GM12878 (cell line): ENCODE measurements at regions not wholly inside any gene's neighbourhood (a gene's known extent, or its start where the extent isn't known, plus 50 kb on each side); places are given as distances from the start of the nearest gene placed in this dataset.

Experiments
- ATAC-seq: fragments of 200-7000 bp; cut with Tn5 transposase; 3 replicates; pipeline ENCODE4 v1.9.1; 2020; ENCODE audit warnings: mild to moderate bottlenecking, moderate library complexity
- BruUV-seq: library from RNA; stranded (reverse); fragments of 400-500 nt; replicated peaks from 2 replicates; lab custom pipeline; 2021; lab: Mats Ljungman, UMichigan
- CTCF ChIA-PET: fragments of 300-600 bp; sonication (Branson Sonifier 250); formaldehyde crosslinking; extraction: SDS; loops from one replicate; lab custom pipeline; 2021; ENCODE audit warnings: inconsistent platforms; lab: Yijun Ruan, JAX
- POLR2A ChIA-PET: fragments of 350-600 bp; formaldehyde crosslinking; extraction: SDS; loops from one replicate; lab custom pipeline; 2021; ENCODE audit warnings: inconsistent platforms; lab: Charles Lee
- RAD21 ChIA-PET: fragments of 300-600 bp; sonication (Branson Sonifier 250); formaldehyde crosslinking; loops from one replicate; lab custom pipeline; 2023; ENCODE audit warnings: antibody characterized with exemption; ENCODE audit not compliant: unreplicated experiment; lab: Charles Lee
- SMC1A ChIA-PET: fragments of 300-600 bp; sonication (Branson Sonifier 250); formaldehyde crosslinking; loops from one replicate; lab custom pipeline; 2023; ENCODE audit not compliant: unreplicated experiment, uncharacterized antibody; lab: Charles Lee
- DNase-seq: peaks from one replicate; pipeline ENCODE4 v3.0.0-alpha.2; 2011; ENCODE audit warnings: low read depth, low spot score
- FAIRE-seq: peaks from 3 replicates; lab custom pipeline; 2011; peaks lifted over from hg19 to GRCh38; lab: Jason Lieb, UNC
- H2AFZ ChIP-seq: 2 replicates; pipeline ENCODE4 v1.6.0; 2011; ENCODE audit warnings: low read depth, low read length, control low read depth; ENCODE audit not compliant: control insufficient read depth
- H3K27ac ChIP-seq: 2 replicates; pipeline ENCODE4 v1.5.1; 2011; ENCODE audit warnings: control low read depth; ENCODE audit not compliant: control insufficient read depth, insufficient read depth
- H3K27me3 ChIP-seq, 2 experiments: replicated peaks in 1 of 2; 2 replicates each; pipeline versions ENCODE4 v1.6.0 to v1.6.1; 2011; ENCODE audit warnings: low read length in 1 of 2; ENCODE audit not compliant: control insufficient read depth in 2 of 2, insufficient read depth in 2 of 2
- H3K36me3 ChIP-seq, 2 experiments: 2 replicates each; pipeline ENCODE4 v1.5.1; 2011; ENCODE audit warnings: low read length in 1 of 2; ENCODE audit not compliant: control insufficient read depth in 2 of 2, insufficient read depth in 2 of 2
- H3K4me1 ChIP-seq: 2 replicates; pipeline ENCODE4 v1.6.1; 2011; ENCODE audit warnings: mild to moderate bottlenecking, low read length, moderate library complexity, mixed read lengths; ENCODE audit not compliant: control insufficient read depth, insufficient read depth
- H3K4me2 ChIP-seq: 2 replicates; pipeline ENCODE4 v1.6.0; 2011; ENCODE audit warnings: control low read depth; ENCODE audit not compliant: control insufficient read depth, insufficient read depth
- H3K4me3 ChIP-seq: fragments of 200-600 bp; sonication (generic); 2 replicates; pipeline ENCODE4 v1.5.1; 2016
- H3K79me2 ChIP-seq: 2 replicates; pipeline ENCODE4 v1.6.0; 2011; ENCODE audit warnings: low read length; ENCODE audit not compliant: control insufficient read depth, insufficient read depth
- H3K9ac ChIP-seq: 2 replicates; pipeline ENCODE4 v1.8.0; 2011; ENCODE audit warnings: low read length, control low read depth, mixed read lengths; ENCODE audit not compliant: control insufficient read depth, insufficient read depth
- H3K9me3 ChIP-seq: replicated peaks from 3 replicates; pipeline ENCODE4 v1.5.1; 2011; ENCODE audit warnings: mild to moderate bottlenecking, low read length; ENCODE audit not compliant: control insufficient read depth, insufficient read depth
- H4K20me1 ChIP-seq: 2 replicates; pipeline ENCODE4 v1.6.0; 2011; ENCODE audit not compliant: control insufficient read depth, insufficient read depth
- ASH2L ChIP-seq: fragments of 300-600, 200-600 bp; sonication (generic); IDR thresholded peaks from 2 replicates; pipeline ENCODE4 v1.6.1; 2017; ENCODE audit warnings: low read depth, mild to moderate bottlenecking, borderline replicate concordance
- CREB1 ChIP-seq: IDR thresholded peaks from 2 replicates; pipeline ENCODE4 v1.6.1; 2012; ENCODE audit warnings: low read depth, mild to moderate bottlenecking, inconsistent platforms
- ESRRA ChIP-seq: IDR thresholded peaks from 2 replicates; pipeline ENCODE4 v1.6.1; 2012; ENCODE audit warnings: mild to moderate bottlenecking, low read length, improper control_type of control experiment
- HDGF ChIP-seq: fragments of 450-650 bp; IDR thresholded peaks from 2 replicates; pipeline ENCODE4 v1.6.1; 2016; ENCODE audit warnings: antibody characterized with exemption
- JUND ChIP-seq: IDR thresholded peaks from 2 replicates; pipeline ENCODE4 v1.6.1; 2012; ENCODE audit warnings: low read depth, mild to moderate bottlenecking, low read length, improper control_type of control experiment, moderate library complexity
- MEF2A ChIP-seq: IDR thresholded peaks from 2 replicates; pipeline ENCODE4 v1.6.1; 2011; ENCODE audit warnings: low read depth, mild to moderate bottlenecking, low read length, moderate library complexity; ENCODE audit not compliant: insufficient read depth
- MYB ChIP-seq: fragments of 150-350 bp; IDR thresholded peaks from 2 replicates; pipeline ENCODE4 v1.6.1; 2014; ENCODE audit warnings: mild to moderate bottlenecking, low read depth, low read length, borderline replicate concordance
- NFIC ChIP-seq: IDR thresholded peaks from 2 replicates; pipeline ENCODE4 v1.6.1; 2012; ENCODE audit warnings: low read depth, mild to moderate bottlenecking, inconsistent platforms, low read length, moderate library complexity
- NR2C1 ChIP-seq: fragments of 450-650 bp; IDR thresholded peaks from 2 replicates; pipeline ENCODE4 v1.6.1; 2017; ENCODE audit warnings: antibody characterized with exemption, mild to moderate bottlenecking, moderate library complexity
- NRF1 ChIP-seq: conservative IDR thresholded peaks from 2 replicates; pipeline ENCODE4 v1.6.1; 2011; ENCODE audit warnings: mild to moderate bottlenecking, low read depth, low read length, improper control_type of control experiment
- PAX5 ChIP-seq: IDR thresholded peaks from 2 replicates; pipeline ENCODE4 v1.6.1; 2011; ENCODE audit warnings: low read depth, low read length, borderline replicate concordance
- RAD51 ChIP-seq: fragments of 450-650 bp; IDR thresholded peaks from 2 replicates; pipeline ENCODE4 v1.6.1; 2016; ENCODE audit warnings: moderate library complexity, mild to moderate bottlenecking, inconsistent platforms
- RCOR1 ChIP-seq: conservative IDR thresholded peaks from 2 replicates; pipeline ENCODE4 v1.6.1; 2012; ENCODE audit warnings: low read depth, low read length, improper control_type of control experiment
- SMAD5 ChIP-seq: IDR thresholded peaks from 2 replicates; pipeline ENCODE4 v1.6.1; 2016; ENCODE audit warnings: antibody characterized with exemption, low read depth
- SP1 ChIP-seq: IDR thresholded peaks from one replicate; pipeline ENCODE4 v1.6.1; 2011; ENCODE audit warnings: low read depth, low read length
- SPI1 ChIP-seq: IDR thresholded peaks from 2 replicates; pipeline ENCODE4 v1.6.1; 2011; ENCODE audit warnings: low read depth, mild to moderate bottlenecking, low read length, moderate library complexity, borderline replicate concordance; ENCODE audit not compliant: insufficient read depth
- YY1 ChIP-seq: IDR thresholded peaks from 2 replicates; pipeline ENCODE4 v1.6.1; 2011; ENCODE audit warnings: low read depth, mild to moderate bottlenecking, low read length
- WGBS: methylation state at CpG from one replicate; pipeline ENCODE4 v1.1.6; 2016; ENCODE audit warnings: low lambda C conversion rate; ENCODE audit not compliant: insufficient replicate concordance, insufficient coverage; ENCODE audit errors: missing lambda C conversion rate; 5-methylcytosine and 5-hydroxymethylcytosine counted together
- in situ Hi-C: fragments of 300-500 bp; cut with MboI; formaldehyde crosslinking; loops from 9 replicates; pipeline ENCODE4 v1.14.3; 2018; ENCODE audit warnings: mixed read lengths
- intact Hi-C: fragments of 100-400 bp; cut with micrococcal nuclease; formaldehyde crosslinking; loops from one replicate; pipeline ENCODE4 v1.14.2; 2022; ENCODE audit not compliant: unreplicated experiment
- TF ChIP-seq, protein P1 (sequence below): fragments of 450-650 bp; IDR thresholded peaks from 2 replicates; pipeline ENCODE4 v1.6.1; 2018; ENCODE audit warnings: borderline replicate concordance, mild to moderate bottlenecking; ENCODE audit not compliant: partially characterized antibody
- TF ChIP-seq, protein P2 (sequence below): IDR thresholded peaks from 2 replicates; pipeline ENCODE4 v1.6.1; 2012; ENCODE audit warnings: low read depth, low read length, improper control_type of control experiment
- TF ChIP-seq, protein P3 (sequence below): IDR thresholded peaks from 2 replicates; pipeline ENCODE4 v1.6.1; 2012; ENCODE audit warnings: low read depth, low read length, improper control_type of control experiment
- TF ChIP-seq, protein P4 (sequence below): fragments of 450-650 bp; IDR thresholded peaks from 2 replicates; pipeline ENCODE4 v1.6.1; 2017; ENCODE audit warnings: mild to moderate bottlenecking

DNA sequence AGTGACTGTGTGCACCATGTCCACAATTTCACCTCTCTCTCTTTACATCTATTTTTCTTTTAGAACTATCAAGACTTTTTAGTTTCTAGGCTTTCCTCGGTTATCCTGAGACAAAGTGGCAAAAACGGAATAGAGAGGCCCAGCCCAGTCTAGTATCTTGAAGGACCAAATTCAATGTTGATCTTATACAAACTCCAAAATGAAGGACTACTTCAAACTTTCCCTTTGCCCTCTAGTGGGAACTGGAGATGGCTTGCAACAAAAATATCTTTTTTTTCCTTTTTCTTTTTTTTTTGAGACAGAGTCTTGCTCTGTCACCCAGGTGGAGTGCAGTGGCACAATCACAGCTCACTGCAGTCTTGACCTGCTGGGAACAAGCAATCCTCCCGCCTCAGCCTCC is 338.5 kb upstream of the UMPS start (continued):
- TF ChIP-seq, protein P1, sequence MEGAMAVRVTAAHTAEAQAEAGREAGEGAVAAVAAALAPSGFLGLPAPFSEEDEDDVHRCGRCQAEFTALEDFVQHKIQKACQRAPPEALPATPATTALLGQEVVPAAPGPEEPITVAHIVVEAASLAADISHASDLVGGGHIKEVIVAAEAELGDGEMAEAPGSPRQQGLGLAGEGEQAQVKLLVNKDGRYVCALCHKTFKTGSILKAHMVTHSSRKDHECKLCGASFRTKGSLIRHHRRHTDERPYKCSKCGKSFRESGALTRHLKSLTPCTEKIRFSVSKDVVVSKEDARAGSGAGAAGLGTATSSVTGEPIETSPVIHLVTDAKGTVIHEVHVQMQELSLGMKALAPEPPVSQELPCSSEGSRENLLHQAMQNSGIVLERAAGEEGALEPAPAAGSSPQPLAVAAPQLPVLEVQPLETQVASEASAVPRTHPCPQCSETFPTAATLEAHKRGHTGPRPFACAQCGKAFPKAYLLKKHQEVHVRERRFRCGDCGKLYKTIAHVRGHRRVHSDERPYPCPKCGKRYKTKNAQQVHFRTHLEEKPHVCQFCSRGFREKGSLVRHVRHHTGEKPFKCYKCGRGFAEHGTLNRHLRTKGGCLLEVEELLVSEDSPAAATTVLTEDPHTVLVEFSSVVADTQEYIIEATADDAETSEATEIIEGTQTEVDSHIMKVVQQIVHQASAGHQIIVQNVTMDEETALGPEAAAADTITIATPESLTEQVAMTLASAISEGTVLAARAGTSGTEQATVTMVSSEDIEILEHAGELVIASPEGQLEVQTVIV: no peak
- TF ChIP-seq SP1 (no peak), CREB1 (no peak), JUND (no peak), RAD51 (no peak), HDGF (no peak), NFIC (no peak)
- TF ChIP-seq, protein P2, sequence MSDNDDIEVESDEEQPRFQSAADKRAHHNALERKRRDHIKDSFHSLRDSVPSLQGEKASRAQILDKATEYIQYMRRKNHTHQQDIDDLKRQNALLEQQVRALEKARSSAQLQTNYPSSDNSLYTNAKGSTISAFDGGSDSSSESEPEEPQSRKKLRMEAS: no peak

DNA sequence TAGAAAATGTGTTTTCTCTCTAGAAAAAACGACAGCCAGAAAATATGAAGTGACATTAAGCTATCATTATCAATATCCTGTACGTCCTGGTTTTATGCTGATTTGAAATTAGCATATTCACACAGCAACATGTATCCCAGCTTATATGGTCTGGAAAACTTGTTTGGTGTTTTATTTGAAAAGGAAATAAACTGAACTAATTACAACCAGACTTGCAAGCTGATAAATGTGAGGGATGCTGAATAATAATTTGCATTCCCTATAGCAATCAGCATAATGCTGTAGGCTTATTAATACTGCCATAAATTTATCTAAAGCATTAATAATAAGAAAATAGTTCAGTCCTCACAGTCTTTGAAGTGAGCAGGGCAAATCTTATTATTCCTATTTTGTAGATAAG is 336.9 kb upstream of the UMPS start:
- intact Hi-C loops (no loop called here), in situ Hi-C loops (no loop called here)
- H4K20me1 ChIP-seq: no peaks in the 10 kb centered on the region
- H3K4me1 ChIP-seq: no peaks in the 10 kb centered on the region
- 0 out of 4 replicates have a peak, but pooled peaks cover 0 to 1% of the 10 kb centered on the region in 2 experiments for H3K27me3 ChIP-seq
- no peaks in the 10 kb centered on the region for H3K9me3 ChIP-seq
- FAIRE-seq (no peak), DNase-seq (no peak), ATAC-seq (no peak)
- H3K79me2 ChIP-seq: no peaks in the 10 kb centered on the region
- BruUV-seq: no TSS peak
- no peak overlapping the region for H3K4me3 ChIP-seq
- CTCF ChIA-PET: no interaction called here
- RAD21 ChIA-PET: no interaction called here
- H3K9ac ChIP-seq: no peak overlapping the region
- SMC1A ChIA-PET: interaction anchor here (0.5 kb wide), 1 partner anchor 28 kb away, joined by 4 read pairs; no protein-coding TSS in a partner anchor
- no peaks in the 10 kb centered on the region for H3K36me3 ChIP-seq
- H2AFZ ChIP-seq: no peak overlapping the region
- H3K4me2 ChIP-seq: no peak overlapping the region
- POLR2A ChIA-PET: no interaction called here
- WGBS: 0% methylated on average over 2 of the region's 2 CpGs
- no peak overlapping the region for H3K27ac ChIP-seq
- TF ChIP-seq NRF1: no peak
- TF ChIP-seq, protein P3, sequence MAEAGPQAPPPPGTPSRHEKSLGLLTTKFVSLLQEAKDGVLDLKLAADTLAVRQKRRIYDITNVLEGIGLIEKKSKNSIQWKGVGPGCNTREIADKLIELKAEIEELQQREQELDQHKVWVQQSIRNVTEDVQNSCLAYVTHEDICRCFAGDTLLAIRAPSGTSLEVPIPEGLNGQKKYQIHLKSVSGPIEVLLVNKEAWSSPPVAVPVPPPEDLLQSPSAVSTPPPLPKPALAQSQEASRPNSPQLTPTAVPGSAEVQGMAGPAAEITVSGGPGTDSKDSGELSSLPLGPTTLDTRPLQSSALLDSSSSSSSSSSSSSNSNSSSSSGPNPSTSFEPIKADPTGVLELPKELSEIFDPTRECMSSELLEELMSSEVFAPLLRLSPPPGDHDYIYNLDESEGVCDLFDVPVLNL: no peak
- no peak for TF ChIP-seq ESRRA
- TF ChIP-seq MYB: no peak
- no peak for TF ChIP-seq MEF2A
- TF ChIP-seq NR2C1: no peak
- TF ChIP-seq, protein P4, sequence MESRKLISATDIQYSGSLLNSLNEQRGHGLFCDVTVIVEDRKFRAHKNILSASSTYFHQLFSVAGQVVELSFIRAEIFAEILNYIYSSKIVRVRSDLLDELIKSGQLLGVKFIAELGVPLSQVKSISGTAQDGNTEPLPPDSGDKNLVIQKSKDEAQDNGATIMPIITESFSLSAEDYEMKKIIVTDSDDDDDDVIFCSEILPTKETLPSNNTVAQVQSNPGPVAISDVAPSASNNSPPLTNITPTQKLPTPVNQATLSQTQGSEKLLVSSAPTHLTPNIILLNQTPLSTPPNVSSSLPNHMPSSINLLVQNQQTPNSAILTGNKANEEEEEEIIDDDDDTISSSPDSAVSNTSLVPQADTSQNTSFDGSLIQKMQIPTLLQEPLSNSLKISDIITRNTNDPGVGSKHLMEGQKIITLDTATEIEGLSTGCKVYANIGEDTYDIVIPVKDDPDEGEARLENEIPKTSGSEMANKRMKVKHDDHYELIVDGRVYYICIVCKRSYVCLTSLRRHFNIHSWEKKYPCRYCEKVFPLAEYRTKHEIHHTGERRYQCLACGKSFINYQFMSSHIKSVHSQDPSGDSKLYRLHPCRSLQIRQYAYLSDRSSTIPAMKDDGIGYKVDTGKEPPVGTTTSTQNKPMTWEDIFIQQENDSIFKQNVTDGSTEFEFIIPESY: no peak
- no peak for TF ChIP-seq SMAD5
- TF ChIP-seq RCOR1: no peak
- no peak for TF ChIP-seq PAX5
- TF ChIP-seq SPI1: no peak
- no peak for TF ChIP-seq YY1
- no peak for TF ChIP-seq ASH2L
